Neutrophil (primary cell): ENCODE measurements at regions not wholly inside any gene's neighbourhood (a gene's known extent, or its start where the extent isn't known, plus 50 kb on each side); places are given as distances from the start of the nearest gene placed in this dataset.

Experiments used
- H3K27ac ChIP-seq: fragments of 200-600 bp; sonication (generic); 2 replicates; pipeline ENCODE4 v1.5.1; 2016; ENCODE audit warnings: mild to moderate bottlenecking, moderate library complexity
- H3K27me3 ChIP-seq: fragments of 200-600 bp; sonication (generic); 2 replicates; pipeline ENCODE4 v1.6.0; 2016; ENCODE audit warnings: mild to moderate bottlenecking
- H3K36me3 ChIP-seq: fragments of 200-600 bp; sonication (generic); 2 replicates; pipeline ENCODE4 v1.5.1; 2017
- H3K4me1 ChIP-seq, 2 experiments: fragments of 200-600 bp in 1 of 2; sonication (generic) in 1 of 2; 1 replicate in 1 of 2; 2 replicates in 1 of 2; pipeline versions ENCODE4 v1.5.1 to v1.6.1; 2013 to 2016; ENCODE audit warnings: low read depth in 1 of 2, low read length in 1 of 2, mild to moderate bottlenecking in 1 of 2, moderate library complexity in 1 of 2; ENCODE audit not compliant: control insufficient read depth in 1 of 2, insufficient read depth in 1 of 2
- H3K4me3 ChIP-seq, 2 experiments: fragments of 200-600 bp in 1 of 2; sonication (generic) in 1 of 2; 1 replicate in 1 of 2; 2 replicates in 1 of 2; pipeline ENCODE4 v1.5.1; 2013 to 2016; ENCODE audit warnings: low read depth in 1 of 2, low read length in 1 of 2, mild to moderate bottlenecking in 1 of 2, moderate library complexity in 1 of 2
- H3K9me3 ChIP-seq: fragments of 200-600 bp; sonication (generic); 2 replicates; pipeline ENCODE4 v1.5.1; 2016
- TF ChIP-seq, protein P1 (sequence below): fragments of 200-600 bp; sonication (generic); IDR thresholded peaks from 2 replicates; pipeline ENCODE4 v1.5.1; 2016; ENCODE audit warnings: antibody characterized with exemption

DNA sequence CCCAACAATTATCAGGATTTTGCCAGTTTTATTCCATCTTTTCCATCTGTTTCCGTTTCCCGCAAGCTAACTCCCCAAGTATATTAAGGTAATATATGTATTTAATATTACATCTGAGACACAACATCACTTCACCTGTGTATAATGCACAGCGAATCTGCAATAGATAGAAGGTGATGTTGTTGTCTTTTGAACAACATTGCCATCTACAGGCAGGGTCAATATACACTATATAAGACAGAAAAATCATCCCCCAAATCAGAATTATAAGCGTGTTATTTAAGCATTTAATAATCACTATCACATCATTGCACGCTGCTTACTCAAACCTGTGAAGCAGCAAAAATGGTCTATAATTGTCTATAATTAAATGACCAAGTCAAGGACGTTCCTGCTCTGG, 1115.5 kb downstream of the NLGN4X start:
- Histone ChIP-seq H3K36me3 (no peaks in the 10 kb centered on the region), H3K4me1 (no peaks in the 10 kb centered on the region), H3K4me3 (no peak overlapping the region), H3K9me3 (no peaks in the 10 kb centered on the region), H3K27ac (no peak overlapping the region), H3K27me3 (no peaks in the 10 kb centered on the region)
- TF ChIP-seq, protein P1, sequence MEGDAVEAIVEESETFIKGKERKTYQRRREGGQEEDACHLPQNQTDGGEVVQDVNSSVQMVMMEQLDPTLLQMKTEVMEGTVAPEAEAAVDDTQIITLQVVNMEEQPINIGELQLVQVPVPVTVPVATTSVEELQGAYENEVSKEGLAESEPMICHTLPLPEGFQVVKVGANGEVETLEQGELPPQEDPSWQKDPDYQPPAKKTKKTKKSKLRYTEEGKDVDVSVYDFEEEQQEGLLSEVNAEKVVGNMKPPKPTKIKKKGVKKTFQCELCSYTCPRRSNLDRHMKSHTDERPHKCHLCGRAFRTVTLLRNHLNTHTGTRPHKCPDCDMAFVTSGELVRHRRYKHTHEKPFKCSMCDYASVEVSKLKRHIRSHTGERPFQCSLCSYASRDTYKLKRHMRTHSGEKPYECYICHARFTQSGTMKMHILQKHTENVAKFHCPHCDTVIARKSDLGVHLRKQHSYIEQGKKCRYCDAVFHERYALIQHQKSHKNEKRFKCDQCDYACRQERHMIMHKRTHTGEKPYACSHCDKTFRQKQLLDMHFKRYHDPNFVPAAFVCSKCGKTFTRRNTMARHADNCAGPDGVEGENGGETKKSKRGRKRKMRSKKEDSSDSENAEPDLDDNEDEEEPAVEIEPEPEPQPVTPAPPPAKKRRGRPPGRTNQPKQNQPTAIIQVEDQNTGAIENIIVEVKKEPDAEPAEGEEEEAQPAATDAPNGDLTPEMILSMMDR = no peak

DNA sequence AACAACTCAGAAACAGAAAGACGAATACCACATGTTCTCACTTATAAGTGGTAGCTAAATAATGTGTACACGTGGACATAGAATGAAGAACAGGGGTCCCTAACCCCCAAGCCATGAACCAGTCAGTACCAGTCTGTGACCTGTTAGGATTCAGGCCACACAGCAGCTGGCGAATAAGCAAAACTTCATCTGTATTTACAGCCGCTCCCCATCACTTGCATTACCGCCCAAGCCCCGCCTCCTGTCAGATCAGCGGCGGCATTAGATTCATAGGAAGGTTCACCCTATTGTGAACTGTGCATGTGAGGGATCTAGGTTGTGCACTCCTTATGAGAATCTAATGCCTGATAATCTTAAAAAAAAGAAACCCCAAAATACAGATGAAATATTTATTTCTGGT, 1128.7 kb downstream of the NLGN4X start:
- Histone ChIP-seq H3K36me3 (no peaks in the 10 kb centered on the region), H3K9me3 (no peaks in the 10 kb centered on the region), H3K4me1 (no peaks in the 10 kb centered on the region), H3K27ac (no peak overlapping the region), H3K27me3 (no peaks in the 10 kb centered on the region), H3K4me3 (no peak overlapping the region)
- TF ChIP-seq, protein P1 = no peak

GRCh38 chrX:5086388-5086787, 1142.3 kb downstream of the NLGN4X start:
- Histone ChIP-seq H3K9me3 (no peaks in the 10 kb centered on the region), H3K27me3 (no peaks in the 10 kb centered on the region), H3K4me3 (no peak overlapping the region), H3K4me1 (no peaks in the 10 kb centered on the region), H3K27ac (no peak overlapping the region), H3K36me3 (no peaks in the 10 kb centered on the region)
- TF ChIP-seq, protein P1 = no peak

DNA sequence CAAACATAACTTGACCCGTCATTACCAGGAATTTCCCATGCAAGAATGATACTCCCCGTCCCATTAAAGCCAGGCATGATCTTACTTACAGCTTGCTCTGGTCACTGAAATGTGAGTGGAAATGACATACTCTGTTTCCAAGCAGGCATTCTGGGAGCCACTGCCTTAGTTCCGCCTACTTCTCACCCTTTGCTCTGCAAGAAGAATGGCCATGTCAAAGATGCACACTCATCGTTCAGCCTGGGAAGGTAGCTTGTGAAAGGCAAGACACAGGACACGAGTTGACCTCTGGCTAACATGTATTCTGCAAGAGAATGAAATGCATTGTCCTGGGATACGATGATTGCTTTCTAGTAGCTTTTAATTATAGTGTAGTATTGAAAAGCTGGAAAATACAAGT, 1144.4 kb downstream of the NLGN4X start:
- Histone ChIP-seq H3K27me3 (no peaks in the 10 kb centered on the region), H3K27ac (no peak overlapping the region), H3K36me3 (no peaks in the 10 kb centered on the region), H3K4me1 (no peaks in the 10 kb centered on the region), H3K9me3 (no peaks in the 10 kb centered on the region), H3K4me3 (no peak overlapping the region)
- TF ChIP-seq, protein P1 = no peak

GRCh38 chrX:5082705-5083104, 1146.0 kb downstream of the NLGN4X start:
- Histone ChIP-seq H3K36me3 (no peaks in the 10 kb centered on the region), H3K4me3 (no peak overlapping the region), H3K27me3 (no peaks in the 10 kb centered on the region), H3K9me3 (no peaks in the 10 kb centered on the region), H3K4me1 (no peaks in the 10 kb centered on the region), H3K27ac (no peak overlapping the region)
- TF ChIP-seq, protein P1 = no peak

DNA sequence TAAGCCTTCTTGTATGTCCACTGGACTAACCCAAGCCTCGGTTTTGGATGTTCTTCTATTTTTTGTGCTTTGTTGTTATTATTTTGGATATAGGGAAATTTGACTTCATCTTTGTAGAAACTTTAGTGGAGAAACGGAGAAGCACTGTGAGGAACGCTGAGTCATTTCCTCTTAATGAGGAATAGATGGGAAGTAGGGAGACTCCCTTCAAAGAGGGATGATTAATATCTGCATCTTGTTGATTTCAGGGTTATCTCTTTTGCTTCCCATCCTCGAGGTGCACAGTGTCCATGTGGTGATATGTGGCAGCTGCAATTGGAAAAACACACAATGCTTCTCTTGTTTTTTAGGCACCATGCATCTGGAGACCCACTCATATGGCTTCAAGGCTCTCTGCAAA, 1147.9 kb downstream of the NLGN4X start:
- no peak overlapping the region for H3K4me3 ChIP-seq
- H3K9me3 ChIP-seq = no peaks in the 10 kb centered on the region
- H3K27me3 ChIP-seq = no peaks in the 10 kb centered on the region
- TF ChIP-seq, protein P1 = no peak
- H3K4me1 ChIP-seq = no peaks in the 10 kb centered on the region
- no peaks in the 10 kb centered on the region for H3K36me3 ChIP-seq
- H3K27ac ChIP-seq = no peak overlapping the region
